GM23338 (cell line): ENCODE measurements at regions not wholly inside any gene's neighbourhood (a gene's known extent, or its start where the extent isn't known, plus 50 kb on each side); places are given as distances from the start of the nearest gene placed in this dataset.

ENCODE experiments used
- ATAC-seq: fragments of 200-7000 bp; cut with Tn5 transposase; 3 replicates; pipeline ENCODE4 v1.9.1; 2020
- DNase-seq: peaks from one replicate; pipeline ENCODE4 v3.0.0-alpha.2; 2015; ENCODE audit warnings: low spot score
- H2AFZ ChIP-seq: fragments of 200-600 bp; sonication (generic); 2 replicates; pipeline ENCODE4 v1.8.0; 2016; ENCODE audit warnings: antibody characterized with exemption, mild to moderate bottlenecking, moderate library complexity
- H3F3A ChIP-seq: fragments of 200-600 bp; sonication (generic); replicated peaks from 2 replicates; pipeline ENCODE4 v1.8.0; 2017; ENCODE audit warnings: antibody characterized with exemption, mixed run types, low read depth
- H3K27ac ChIP-seq: fragments of 200-600 bp; sonication (generic); 2 replicates; pipeline ENCODE4 v1.6.1; 2016; ENCODE audit warnings: low read depth
- H3K27me3 ChIP-seq: fragments of 200-600 bp; sonication (generic); 2 replicates; pipeline ENCODE4 v1.8.0; 2016; ENCODE audit warnings: mild to moderate bottlenecking, mixed run types, moderate library complexity; ENCODE audit not compliant: insufficient read depth
- H3K36me3 ChIP-seq: fragments of 200-600 bp; sonication (generic); 2 replicates; pipeline ENCODE4 v1.8.0; 2016; ENCODE audit warnings: mild to moderate bottlenecking; ENCODE audit not compliant: insufficient read depth
- H3K4me1 ChIP-seq: fragments of 200-600 bp; sonication (generic); 2 replicates; pipeline ENCODE4 v1.8.0; 2016; ENCODE audit warnings: mild to moderate bottlenecking, moderate library complexity; ENCODE audit not compliant: insufficient read depth
- H3K4me2 ChIP-seq: fragments of 200-600 bp; sonication (generic); 2 replicates; pipeline ENCODE4 v1.7.1; 2017; ENCODE audit warnings: mixed run types
- H3K4me3 ChIP-seq: fragments of 200-600 bp; sonication (generic); 2 replicates; pipeline ENCODE4 v1.6.1; 2016; ENCODE audit warnings: mixed run types
- H3K79me2 ChIP-seq: fragments of 200-600 bp; sonication (generic); replicated peaks from 2 replicates; pipeline ENCODE4 v1.8.0; 2017; ENCODE audit warnings: mild to moderate bottlenecking; ENCODE audit not compliant: insufficient read depth
- H3K9me2 ChIP-seq: fragments of 200-600 bp; sonication (generic); 2 replicates; pipeline ENCODE4 v1.8.0; 2017; ENCODE audit not compliant: insufficient read depth
- H4K20me1 ChIP-seq: fragments of 200-600 bp; sonication (generic); replicated peaks from 2 replicates; pipeline ENCODE4 v1.8.0; 2017; ENCODE audit warnings: mild to moderate bottlenecking; ENCODE audit not compliant: insufficient read depth
- H3K27ac Mint-ChIP-seq: 2 replicates; pipeline ENCODE4 v1.8.0; 2020; ENCODE audit warnings: inconsistent platforms, mild to moderate bottlenecking, moderate library complexity, mixed read lengths
- H3K27me3 Mint-ChIP-seq: 3 replicates; pipeline ENCODE4 v1.8.0; 2022; ENCODE audit warnings: low read depth, mild to moderate bottlenecking, moderate library complexity, mixed read lengths, inconsistent platforms; ENCODE audit not compliant: insufficient read depth, poor library complexity
- H3K36me3 Mint-ChIP-seq: 3 replicates; pipeline ENCODE4 v1.8.0; 2021; ENCODE audit warnings: low read depth, mild to moderate bottlenecking, inconsistent platforms, moderate library complexity, mixed read lengths
- H3K4me1 Mint-ChIP-seq: 3 replicates; pipeline ENCODE4 v1.8.0; 2020; ENCODE audit warnings: mild to moderate bottlenecking, inconsistent platforms, mixed read lengths
- H3K4me3 Mint-ChIP-seq: 3 replicates; pipeline ENCODE4 v1.8.0; 2021; ENCODE audit warnings: moderate library complexity, mild to moderate bottlenecking, inconsistent platforms, mixed read lengths
- H3K9me3 Mint-ChIP-seq: 3 replicates; pipeline ENCODE4 v1.8.0; 2020; ENCODE audit warnings: moderate library complexity, mild to moderate bottlenecking, inconsistent platforms, mixed read lengths
- CREB1 ChIP-seq: fragments of 250-450 bp; sonication (Bioruptor Pico); IDR thresholded peaks from 2 replicates; pipeline ENCODE4 v1.5.0; 2020; ENCODE audit warnings: low read depth, mild to moderate bottlenecking, moderate library complexity
- EZH2 ChIP-seq: fragments of 200-600 bp; sonication (generic); IDR thresholded peaks from one replicate; pipeline ENCODE4 v1.8.0; 2017; ENCODE audit warnings: antibody characterized with exemption, mild to moderate bottlenecking, low read depth; ENCODE audit not compliant: unreplicated experiment
- EZH2phosphoT487 ChIP-seq: fragments of 200-600 bp; sonication (generic); IDR thresholded peaks from one replicate; pipeline ENCODE4 v1.8.1; 2018; ENCODE audit warnings: antibody characterized with exemption; ENCODE audit not compliant: unreplicated experiment
- JUNB ChIP-seq: IDR thresholded peaks from one replicate; pipeline ENCODE4 v1.6.1; 2016; ENCODE audit warnings: antibody characterized with exemption; ENCODE audit not compliant: unreplicated experiment
- NANOG ChIP-seq: IDR thresholded peaks from 2 replicates; pipeline ENCODE4 v1.6.1; 2016; ENCODE audit warnings: antibody characterized with exemption, borderline replicate concordance
- POLR2AphosphoS5 ChIP-seq: IDR thresholded peaks from 2 replicates; pipeline ENCODE4 v1.6.1; 2016; ENCODE audit warnings: antibody characterized with exemption, low read depth
- STAT1 ChIP-seq: IDR thresholded peaks from one replicate; pipeline ENCODE4 v1.6.1; 2016; ENCODE audit warnings: antibody characterized with exemption; ENCODE audit not compliant: unreplicated experiment
- ZNF114 ChIP-seq: fragments of 250-450 bp; sonication (Bioruptor Pico); IDR thresholded peaks from 2 replicates; pipeline ENCODE4 v1.5.0; 2020; ENCODE audit warnings: mild to moderate bottlenecking, moderate library complexity
- ZNF331 ChIP-seq: fragments of 250-450 bp; sonication (Bioruptor Pico); IDR thresholded peaks from 2 replicates; pipeline ENCODE4 v1.5.0; 2020; ENCODE audit warnings: low read depth, mild to moderate bottlenecking, moderate library complexity
- TF ChIP-seq, protein P1 (sequence below): fragments of 250-450 bp; sonication (Bioruptor Pico); IDR thresholded peaks from 2 replicates; pipeline ENCODE4 v1.5.0; 2020; ENCODE audit warnings: mild to moderate bottlenecking, moderate library complexity
- TF ChIP-seq, protein P2 (sequence below): IDR thresholded peaks from 2 replicates; pipeline ENCODE4 v1.6.1; 2016; ENCODE audit warnings: antibody characterized with exemption
- TF ChIP-seq, protein P3 (sequence below): IDR thresholded peaks from one replicate; pipeline ENCODE4 v1.6.1; 2018; ENCODE audit warnings: antibody characterized with exemption; ENCODE audit not compliant: unreplicated experiment
- TF ChIP-seq, protein P4 (sequence below), 2 experiments: fragments of 200-600 bp in 1 of 2; sonication (generic) in 1 of 2; conservative IDR thresholded peaks; 2 replicates each; pipeline versions ENCODE4 v1.5.1 to v1.6.1; 2016 to 2017; ENCODE audit warnings: antibody characterized with exemption in 2 of 2, low read depth in 2 of 2, mild to moderate bottlenecking in 2 of 2, moderate library complexity in 1 of 2

DNA sequence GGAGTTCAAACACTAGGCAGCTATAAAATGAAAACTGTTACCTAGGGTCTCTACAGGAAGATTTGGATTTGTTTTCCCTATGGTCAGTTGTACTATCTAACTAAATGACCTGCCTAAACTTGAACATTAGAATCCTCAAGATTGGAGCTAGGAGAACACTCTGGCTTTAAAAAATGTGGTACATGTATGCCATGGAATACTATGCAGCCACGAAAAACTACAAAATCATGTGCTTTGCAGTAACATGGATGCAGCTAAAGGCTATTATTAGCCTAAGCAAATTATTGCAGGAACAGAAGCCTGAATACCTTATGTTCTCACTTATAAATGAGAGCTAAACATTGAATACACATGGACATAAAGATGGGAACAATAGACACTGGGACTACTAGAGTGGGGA is 87.1 kb upstream of the MAGI2 start:
- H3F3A ChIP-seq, result no peaks in the 10 kb centered on the region
- H3K27me3 Mint-ChIP-seq, result no peaks in the 10 kb centered on the region
- H2AFZ ChIP-seq, result no peak overlapping the region
- H3K4me3 Mint-ChIP-seq, result no peak overlapping the region
- 0 out of 3 replicates have a peak, but pooled peaks cover 2% of the 10 kb centered on the region for H3K4me1 Mint-ChIP-seq
- H3K36me3 ChIP-seq, result no peaks in the 10 kb centered on the region
- ATAC-seq, result no peak
- H3K9me2 ChIP-seq, result no peaks in the 10 kb centered on the region
- no peak overlapping the region for H3K27ac Mint-ChIP-seq
- no peaks in the 10 kb centered on the region for H3K27me3 ChIP-seq
- H3K36me3 Mint-ChIP-seq, result no peaks in the 10 kb centered on the region
- no peak overlapping the region for H3K4me3 ChIP-seq
- TF ChIP-seq, protein P1, sequence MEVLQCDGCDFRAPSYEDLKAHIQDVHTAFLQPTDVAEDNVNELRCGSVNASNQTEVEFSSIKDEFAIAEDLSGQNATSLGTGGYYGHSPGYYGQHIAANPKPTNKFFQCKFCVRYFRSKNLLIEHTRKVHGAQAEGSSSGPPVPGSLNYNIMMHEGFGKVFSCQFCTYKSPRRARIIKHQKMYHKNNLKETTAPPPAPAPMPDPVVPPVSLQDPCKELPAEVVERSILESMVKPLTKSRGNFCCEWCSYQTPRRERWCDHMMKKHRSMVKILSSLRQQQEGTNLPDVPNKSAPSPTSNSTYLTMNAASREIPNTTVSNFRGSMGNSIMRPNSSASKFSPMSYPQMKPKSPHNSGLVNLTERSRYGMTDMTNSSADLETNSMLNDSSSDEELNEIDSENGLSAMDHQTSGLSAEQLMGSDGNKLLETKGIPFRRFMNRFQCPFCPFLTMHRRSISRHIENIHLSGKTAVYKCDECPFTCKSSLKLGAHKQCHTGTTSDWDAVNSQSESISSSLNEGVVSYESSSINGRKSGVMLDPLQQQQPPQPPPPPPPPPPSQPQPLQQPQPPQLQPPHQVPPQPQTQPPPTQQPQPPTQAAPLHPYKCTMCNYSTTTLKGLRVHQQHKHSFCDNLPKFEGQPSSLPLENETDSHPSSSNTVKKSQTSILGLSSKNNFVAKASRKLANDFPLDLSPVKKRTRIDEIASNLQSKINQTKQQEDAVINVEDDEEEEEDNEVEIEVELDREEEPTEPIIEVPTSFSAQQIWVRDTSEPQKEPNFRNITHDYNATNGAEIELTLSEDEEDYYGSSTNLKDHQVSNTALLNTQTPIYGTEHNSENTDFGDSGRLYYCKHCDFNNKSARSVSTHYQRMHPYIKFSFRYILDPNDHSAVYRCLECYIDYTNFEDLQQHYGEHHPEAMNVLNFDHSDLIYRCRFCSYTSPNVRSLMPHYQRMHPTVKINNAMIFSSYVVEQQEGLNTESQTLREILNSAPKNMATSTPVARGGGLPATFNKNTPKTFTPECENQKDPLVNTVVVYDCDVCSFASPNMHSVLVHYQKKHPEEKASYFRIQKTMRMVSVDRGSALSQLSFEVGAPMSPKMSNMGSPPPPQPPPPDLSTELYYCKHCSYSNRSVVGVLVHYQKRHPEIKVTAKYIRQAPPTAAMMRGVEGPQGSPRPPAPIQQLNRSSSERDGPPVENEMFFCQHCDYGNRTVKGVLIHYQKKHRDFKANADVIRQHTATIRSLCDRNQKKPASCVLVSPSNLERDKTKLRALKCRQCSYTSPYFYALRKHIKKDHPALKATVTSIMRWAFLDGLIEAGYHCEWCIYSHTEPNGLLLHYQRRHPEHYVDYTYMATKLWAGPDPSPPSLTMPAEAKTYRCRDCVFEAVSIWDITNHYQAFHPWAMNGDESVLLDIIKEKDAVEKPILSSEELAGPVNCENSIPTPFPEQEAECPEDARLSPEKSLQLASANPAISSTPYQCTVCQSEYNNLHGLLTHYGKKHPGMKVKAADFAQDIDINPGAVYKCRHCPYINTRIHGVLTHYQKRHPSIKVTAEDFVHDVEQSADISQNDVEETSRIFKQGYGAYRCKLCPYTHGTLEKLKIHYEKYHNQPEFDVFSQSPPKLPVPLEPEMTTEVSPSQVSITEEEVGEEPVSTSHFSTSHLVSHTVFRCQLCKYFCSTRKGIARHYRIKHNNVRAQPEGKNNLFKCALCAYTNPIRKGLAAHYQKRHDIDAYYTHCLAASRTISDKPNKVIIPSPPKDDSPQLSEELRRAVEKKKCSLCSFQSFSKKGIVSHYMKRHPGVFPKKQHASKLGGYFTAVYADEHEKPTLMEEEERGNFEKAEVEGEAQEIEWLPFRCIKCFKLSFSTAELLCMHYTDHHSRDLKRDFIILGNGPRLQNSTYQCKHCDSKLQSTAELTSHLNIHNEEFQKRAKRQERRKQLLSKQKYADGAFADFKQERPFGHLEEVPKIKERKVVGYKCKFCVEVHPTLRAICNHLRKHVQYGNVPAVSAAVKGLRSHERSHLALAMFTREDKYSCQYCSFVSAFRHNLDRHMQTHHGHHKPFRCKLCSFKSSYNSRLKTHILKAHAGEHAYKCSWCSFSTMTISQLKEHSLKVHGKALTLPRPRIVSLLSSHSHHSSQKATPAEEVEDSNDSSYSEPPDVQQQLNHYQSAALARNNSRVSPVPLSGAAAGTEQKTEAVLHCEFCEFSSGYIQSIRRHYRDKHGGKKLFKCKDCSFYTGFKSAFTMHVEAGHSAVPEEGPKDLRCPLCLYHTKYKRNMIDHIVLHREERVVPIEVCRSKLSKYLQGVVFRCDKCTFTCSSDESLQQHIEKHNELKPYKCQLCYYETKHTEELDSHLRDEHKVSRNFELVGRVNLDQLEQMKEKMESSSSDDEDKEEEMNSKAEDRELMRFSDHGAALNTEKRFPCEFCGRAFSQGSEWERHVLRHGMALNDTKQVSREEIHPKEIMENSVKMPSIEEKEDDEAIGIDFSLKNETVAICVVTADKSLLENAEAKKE, result no peak
- no peak for TF ChIP-seq NANOG
- no peak for TF ChIP-seq ZNF331
- TF ChIP-seq, protein P2, sequence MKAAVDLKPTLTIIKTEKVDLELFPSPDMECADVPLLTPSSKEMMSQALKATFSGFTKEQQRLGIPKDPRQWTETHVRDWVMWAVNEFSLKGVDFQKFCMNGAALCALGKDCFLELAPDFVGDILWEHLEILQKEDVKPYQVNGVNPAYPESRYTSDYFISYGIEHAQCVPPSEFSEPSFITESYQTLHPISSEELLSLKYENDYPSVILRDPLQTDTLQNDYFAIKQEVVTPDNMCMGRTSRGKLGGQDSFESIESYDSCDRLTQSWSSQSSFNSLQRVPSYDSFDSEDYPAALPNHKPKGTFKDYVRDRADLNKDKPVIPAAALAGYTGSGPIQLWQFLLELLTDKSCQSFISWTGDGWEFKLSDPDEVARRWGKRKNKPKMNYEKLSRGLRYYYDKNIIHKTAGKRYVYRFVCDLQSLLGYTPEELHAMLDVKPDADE, result no peak
- no peak for TF ChIP-seq POLR2AphosphoS5
- no peak for TF ChIP-seq EZH2phosphoT487
- TF ChIP-seq, protein P3, sequence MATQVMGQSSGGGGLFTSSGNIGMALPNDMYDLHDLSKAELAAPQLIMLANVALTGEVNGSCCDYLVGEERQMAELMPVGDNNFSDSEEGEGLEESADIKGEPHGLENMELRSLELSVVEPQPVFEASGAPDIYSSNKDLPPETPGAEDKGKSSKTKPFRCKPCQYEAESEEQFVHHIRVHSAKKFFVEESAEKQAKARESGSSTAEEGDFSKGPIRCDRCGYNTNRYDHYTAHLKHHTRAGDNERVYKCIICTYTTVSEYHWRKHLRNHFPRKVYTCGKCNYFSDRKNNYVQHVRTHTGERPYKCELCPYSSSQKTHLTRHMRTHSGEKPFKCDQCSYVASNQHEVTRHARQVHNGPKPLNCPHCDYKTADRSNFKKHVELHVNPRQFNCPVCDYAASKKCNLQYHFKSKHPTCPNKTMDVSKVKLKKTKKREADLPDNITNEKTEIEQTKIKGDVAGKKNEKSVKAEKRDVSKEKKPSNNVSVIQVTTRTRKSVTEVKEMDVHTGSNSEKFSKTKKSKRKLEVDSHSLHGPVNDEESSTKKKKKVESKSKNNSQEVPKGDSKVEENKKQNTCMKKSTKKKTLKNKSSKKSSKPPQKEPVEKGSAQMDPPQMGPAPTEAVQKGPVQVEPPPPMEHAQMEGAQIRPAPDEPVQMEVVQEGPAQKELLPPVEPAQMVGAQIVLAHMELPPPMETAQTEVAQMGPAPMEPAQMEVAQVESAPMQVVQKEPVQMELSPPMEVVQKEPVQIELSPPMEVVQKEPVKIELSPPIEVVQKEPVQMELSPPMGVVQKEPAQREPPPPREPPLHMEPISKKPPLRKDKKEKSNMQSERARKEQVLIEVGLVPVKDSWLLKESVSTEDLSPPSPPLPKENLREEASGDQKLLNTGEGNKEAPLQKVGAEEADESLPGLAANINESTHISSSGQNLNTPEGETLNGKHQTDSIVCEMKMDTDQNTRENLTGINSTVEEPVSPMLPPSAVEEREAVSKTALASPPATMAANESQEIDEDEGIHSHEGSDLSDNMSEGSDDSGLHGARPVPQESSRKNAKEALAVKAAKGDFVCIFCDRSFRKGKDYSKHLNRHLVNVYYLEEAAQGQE, result no peak
- TF ChIP-seq ZNF114, result no peak
- no peak for TF ChIP-seq EZH2
- TF ChIP-seq JUNB, result no peak
- no peak for TF ChIP-seq CREB1 (CRISPR knock-in tag)
- no peak for TF ChIP-seq STAT1
- TF ChIP-seq, protein P4, sequence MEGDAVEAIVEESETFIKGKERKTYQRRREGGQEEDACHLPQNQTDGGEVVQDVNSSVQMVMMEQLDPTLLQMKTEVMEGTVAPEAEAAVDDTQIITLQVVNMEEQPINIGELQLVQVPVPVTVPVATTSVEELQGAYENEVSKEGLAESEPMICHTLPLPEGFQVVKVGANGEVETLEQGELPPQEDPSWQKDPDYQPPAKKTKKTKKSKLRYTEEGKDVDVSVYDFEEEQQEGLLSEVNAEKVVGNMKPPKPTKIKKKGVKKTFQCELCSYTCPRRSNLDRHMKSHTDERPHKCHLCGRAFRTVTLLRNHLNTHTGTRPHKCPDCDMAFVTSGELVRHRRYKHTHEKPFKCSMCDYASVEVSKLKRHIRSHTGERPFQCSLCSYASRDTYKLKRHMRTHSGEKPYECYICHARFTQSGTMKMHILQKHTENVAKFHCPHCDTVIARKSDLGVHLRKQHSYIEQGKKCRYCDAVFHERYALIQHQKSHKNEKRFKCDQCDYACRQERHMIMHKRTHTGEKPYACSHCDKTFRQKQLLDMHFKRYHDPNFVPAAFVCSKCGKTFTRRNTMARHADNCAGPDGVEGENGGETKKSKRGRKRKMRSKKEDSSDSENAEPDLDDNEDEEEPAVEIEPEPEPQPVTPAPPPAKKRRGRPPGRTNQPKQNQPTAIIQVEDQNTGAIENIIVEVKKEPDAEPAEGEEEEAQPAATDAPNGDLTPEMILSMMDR (conservative IDR thresholded peaks at IDR 0.05; ENCODE audit: low read depth in 2 of 2), result no peak
- no peaks in the 10 kb centered on the region for H4K20me1 ChIP-seq
- no peaks in the 10 kb centered on the region for H3K4me1 ChIP-seq
- no peak overlapping the region for H3K27ac ChIP-seq
- no peak for DNase-seq
- H3K4me2 ChIP-seq, result no peak overlapping the region
- no peaks in the 10 kb centered on the region for H3K9me3 Mint-ChIP-seq
- H3K79me2 ChIP-seq, result no peaks in the 10 kb centered on the region
